IMR-90 (cell line): ENCODE measurements at regions not wholly inside any gene's neighbourhood (a gene's known extent, or its start where the extent isn't known, plus 50 kb on each side); places are given as distances from the start of the nearest gene placed in this dataset.

Experiments
- ATAC-seq: fragments of 200-7000 bp; cut with Tn5 transposase; 2 replicates; pipeline ENCODE4 v1.9.1; 2020; ENCODE audit warnings: low read depth, mild to moderate bottlenecking, moderate library complexity
- BruUV-seq: library from RNA; stranded (reverse); fragments of 400-500 nt; replicated peaks from 2 replicates; lab custom pipeline; 2021; lab: Mats Ljungman, UMichigan
- CTCF ChIA-PET: fragments of 300-600 bp; formaldehyde crosslinking; extraction: SDS; loops from one replicate; lab custom pipeline; 2021; ENCODE audit warnings: antibody characterized with exemption; lab: Yijun Ruan, JAX
- POLR2A ChIA-PET: fragments of 300-600 bp; sonication (Branson Sonifier 250); formaldehyde crosslinking; loops from one replicate; lab custom pipeline; 2022; ENCODE audit warnings: antibody characterized with exemption; ENCODE audit not compliant: unreplicated experiment; lab: Charles Lee
- DNase-seq: peaks from one replicate; pipeline ENCODE4 v3.0.0; 2013
- H2AFZ ChIP-seq: replicated peaks from 2 replicates; pipeline ENCODE3; 2013; ENCODE audit warnings: low read length, mild to moderate bottlenecking; ENCODE audit not compliant: poor library complexity
- H2AK5ac ChIP-seq: 2 replicates; pipeline ENCODE4 v1.6.1; 2013; ENCODE audit warnings: low read depth, low read length, inconsistent platforms
- H2AK9ac ChIP-seq: replicated peaks from 2 replicates; pipeline ENCODE3; 2013; ENCODE audit warnings: mild to moderate bottlenecking, low read depth, low read length, moderate library complexity; ENCODE audit not compliant: poor library complexity
- H2BK120ac ChIP-seq: 2 replicates; pipeline ENCODE4 v1.6.1; 2013; ENCODE audit warnings: low read depth, low read length, inconsistent platforms
- H2BK15ac ChIP-seq: 3 replicates; pipeline ENCODE4 v1.6.1; 2013; ENCODE audit warnings: low read depth, low read length, inconsistent platforms
- H2BK20ac ChIP-seq: 2 replicates; pipeline ENCODE4 v1.6.1; 2013; ENCODE audit warnings: low read depth, mild to moderate bottlenecking, inconsistent platforms, low read length, moderate library complexity
- H2BK5ac ChIP-seq: 2 replicates; pipeline ENCODE4 v1.6.1; 2013; ENCODE audit warnings: mild to moderate bottlenecking, low read depth, low read length, inconsistent platforms; ENCODE audit not compliant: poor library complexity, severe bottlenecking
- H3K14ac ChIP-seq: replicated peaks from 2 replicates; pipeline ENCODE4 v1.6.1; 2013; ENCODE audit warnings: low read depth, low read length, inconsistent platforms
- H3K18ac ChIP-seq: 2 replicates; pipeline ENCODE4 v1.6.1; 2013; ENCODE audit warnings: low read depth, low read length, control low read depth
- H3K23ac ChIP-seq: 2 replicates; pipeline ENCODE4 v1.6.1; 2013; ENCODE audit warnings: low read depth, low read length, inconsistent platforms
- H3K27ac ChIP-seq: 2 replicates; pipeline ENCODE4 v1.5.1; 2013; ENCODE audit warnings: mild to moderate bottlenecking, control low read depth, low read length; ENCODE audit not compliant: insufficient read depth
- H3K27me3 ChIP-seq: 2 replicates; pipeline ENCODE4 v1.6.1; 2013; ENCODE audit warnings: low read length; ENCODE audit not compliant: control insufficient read depth, insufficient read depth
- H3K36me3 ChIP-seq: 2 replicates; pipeline ENCODE4 v1.6.1; 2013; ENCODE audit warnings: low read length, mixed read lengths; ENCODE audit not compliant: control insufficient read depth, insufficient read depth
- H3K4ac ChIP-seq: 2 replicates; pipeline ENCODE4 v1.6.1; 2013; ENCODE audit warnings: low read depth, low read length, inconsistent platforms
- H3K4me1 ChIP-seq: 2 replicates; pipeline ENCODE4 v1.6.1; 2013; ENCODE audit warnings: low read length, mixed read lengths; ENCODE audit not compliant: control insufficient read depth, insufficient read depth
- H3K4me2 ChIP-seq: 2 replicates; pipeline ENCODE4 v1.6.1; 2013; ENCODE audit warnings: low read depth, mild to moderate bottlenecking, control low read depth, low read length, moderate library complexity
- H3K4me3 ChIP-seq: 2 replicates; pipeline ENCODE4 v1.5.1; 2013; ENCODE audit warnings: low read depth, mild to moderate bottlenecking, control low read depth, low read length, moderate library complexity; ENCODE audit not compliant: insufficient read depth
- H3K56ac ChIP-seq: 2 replicates; pipeline ENCODE4 v1.6.1; 2013; ENCODE audit warnings: low read length, inconsistent platforms; ENCODE audit not compliant: insufficient read depth; ENCODE audit errors: extremely low read depth
- H3K79me1 ChIP-seq, 2 experiments: 2 replicates each; pipeline ENCODE4 v1.6.1; 2013; ENCODE audit warnings: low read length in 2 of 2, inconsistent platforms in 1 of 2, low read depth in 1 of 2
- H3K9ac ChIP-seq: 2 replicates; pipeline ENCODE4 v1.6.1; 2013; ENCODE audit warnings: low read depth, low read length, control low read depth
- H3K9me1 ChIP-seq: 2 replicates; pipeline ENCODE4 v1.6.1; 2013; ENCODE audit warnings: low read length, inconsistent platforms; ENCODE audit not compliant: insufficient read depth
- H3K9me3 ChIP-seq: 2 replicates; pipeline ENCODE4 v1.6.1; 2013; ENCODE audit warnings: low read length; ENCODE audit not compliant: control insufficient read depth, insufficient read depth
- H4K20me1 ChIP-seq: 2 replicates; pipeline ENCODE4 v1.6.1; 2013; ENCODE audit warnings: low read length, inconsistent platforms; ENCODE audit not compliant: insufficient read depth
- H4K5ac ChIP-seq: 2 replicates; pipeline ENCODE4 v1.6.1; 2013; ENCODE audit warnings: mild to moderate bottlenecking, low read depth, low read length, control low read depth
- H4K8ac ChIP-seq, 2 experiments: 2 replicates each; pipeline ENCODE4 v1.6.1; 2013; ENCODE audit warnings: low read depth in 2 of 2, low read length in 2 of 2, control low read depth in 1 of 2, inconsistent platforms in 1 of 2
- H4K91ac ChIP-seq: 2 replicates; pipeline ENCODE4 v1.6.1; 2013; ENCODE audit warnings: low read depth, low read length, inconsistent platforms; ENCODE audit not compliant: insufficient read depth
- BHLHE40 ChIP-seq: fragments of 150-350 bp; IDR thresholded peaks from 2 replicates; pipeline ENCODE4 v1.6.1; 2016; ENCODE audit warnings: mild to moderate bottlenecking, low read depth, low read length
- CEBPB ChIP-seq: IDR thresholded peaks from 2 replicates; pipeline ENCODE4 v1.6.1; 2012; ENCODE audit warnings: low read depth, low read length, improper control_type of control experiment
- CHD1 ChIP-seq: IDR thresholded peaks from 2 replicates; pipeline ENCODE4 v1.6.1; 2012; ENCODE audit warnings: low read depth, low read length, improper control_type of control experiment
- CTCF ChIP-seq: conservative IDR thresholded peaks from 2 replicates; pipeline ENCODE4 v1.5.1; 2012; ENCODE audit warnings: mild to moderate bottlenecking, low read depth, low read length, improper control_type of control experiment
- ELK1 ChIP-seq: fragments of 150-350 bp; IDR thresholded peaks from 2 replicates; pipeline ENCODE4 v1.6.1; 2016; ENCODE audit warnings: low read depth, mild to moderate bottlenecking, low read length, moderate library complexity, borderline replicate concordance
- FOS ChIP-seq: fragments of 150-350 bp; IDR thresholded peaks from 2 replicates; pipeline ENCODE4 v1.6.1; 2016; ENCODE audit warnings: low read depth, low read length
- MAFK ChIP-seq: IDR thresholded peaks from 2 replicates; pipeline ENCODE4 v1.6.1; 2012; ENCODE audit warnings: low read depth, low read length, improper control_type of control experiment
- MAZ ChIP-seq: IDR thresholded peaks from 2 replicates; pipeline ENCODE4 v1.6.1; 2012; ENCODE audit warnings: low read depth, mild to moderate bottlenecking, low read length, improper control_type of control experiment, moderate library complexity, borderline replicate concordance
- NFE2L2 ChIP-seq: fragments of 150-350 bp; IDR thresholded peaks from 2 replicates; pipeline ENCODE4 v1.6.1; 2016; ENCODE audit warnings: low read depth, mild to moderate bottlenecking, low read length
- POLR2A ChIP-seq: IDR thresholded peaks from 2 replicates; pipeline ENCODE4 v1.6.1; 2012; ENCODE audit warnings: mild to moderate bottlenecking, low read depth, low read length
- RAD21 ChIP-seq: IDR thresholded peaks from 2 replicates; pipeline ENCODE4 v1.6.1; 2012; ENCODE audit warnings: low read length, improper control_type of control experiment
- RCOR1 ChIP-seq: IDR thresholded peaks from 2 replicates; pipeline ENCODE4 v1.6.1; 2012; ENCODE audit warnings: mild to moderate bottlenecking, low read length, improper control_type of control experiment; ENCODE audit not compliant: insufficient replicate concordance
- RFX5 ChIP-seq: IDR thresholded peaks from 2 replicates; pipeline ENCODE4 v1.8.0; 2012; ENCODE audit warnings: low read depth, mild to moderate bottlenecking, low read length, moderate library complexity
- SMC3 ChIP-seq: fragments of 150-350 bp; IDR thresholded peaks from 2 replicates; pipeline ENCODE4 v1.6.1; 2016; ENCODE audit warnings: low read depth, mild to moderate bottlenecking, antibody characterized with exemption, low read length, moderate library complexity
- WGBS, 2 experiments: methylation state at CpG; one replicate each; pipeline versions ENCODE4 v1.1.5 to v1.1.7; 2013; ENCODE audit warnings: missing lambda C conversion rate in 2 of 2; ENCODE audit not compliant: insufficient read length in 1 of 2; ENCODE audit errors: extremely low coverage in 2 of 2; 5-methylcytosine and 5-hydroxymethylcytosine counted together
- dilution Hi-C: fragments of 300-500 bp; cut with HindIII; formaldehyde crosslinking; loops from one replicate; pipeline ENCODE4 v1.14.3; 2018; ENCODE audit warnings: low sequenced_read_pairs; ENCODE audit not compliant: unreplicated experiment
- in situ Hi-C: fragments of 300-500 bp; cut with MboI; formaldehyde crosslinking; loops from 3 replicates; pipeline ENCODE4 v1.14.3; 2019; ENCODE audit warnings: low sequenced_read_pairs, inconsistent platforms, mixed read lengths
- intact Hi-C: fragments of 100-400 bp; cut with micrococcal nuclease; formaldehyde crosslinking; loops from 2 replicates; pipeline ENCODE4 v1.10.0; 2022
- TF ChIP-seq, protein P1 (sequence below): fragments of 150-350 bp; IDR thresholded peaks from 2 replicates; pipeline ENCODE4 v1.6.1; 2017; ENCODE audit warnings: mild to moderate bottlenecking, antibody characterized with exemption, low read length, low read depth

- H2BK120ac ChIP-seq: no peak overlapping the region
- no peak overlapping the region for H3K4ac ChIP-seq
- no peak overlapping the region for H4K5ac ChIP-seq
- H2BK15ac ChIP-seq: no peak overlapping the region
- no CpG with 5 or more reads among the region's 2 CpGs for WGBS, 2 experiments
- no peak overlapping the region for H3K4me2 ChIP-seq
- no peaks in the 10 kb centered on the region for H3K79me1 ChIP-seq
- H2AFZ ChIP-seq: no peak overlapping the region
- ChIA-PET CTCF (no interaction called here), POLR2A (no interaction called here)
- no peak overlapping the region for H2BK5ac ChIP-seq
- no peak overlapping the region for H3K23ac ChIP-seq
- no peaks in the 10 kb centered on the region for H3K9me3 ChIP-seq
- no peak overlapping the region for H2BK20ac ChIP-seq
- in situ Hi-C loops: no loop called here
- dilution Hi-C loops: no loop called here
- no peaks in the 10 kb centered on the region for H4K20me1 ChIP-seq
- no peak overlapping the region for H4K8ac ChIP-seq
- DNase-seq (no peak), ATAC-seq (no peak)
- TF ChIP-seq SMC3 (no peak), FOS (no peak), MAFK (no peak), MAZ (no peak), BHLHE40 (no peak), CEBPB (no peak), POLR2A (no peak), NFE2L2 (no peak), CHD1 (no peak), CTCF (no peak), ELK1 (no peak), RAD21 (no peak), RFX5 (no peak), RCOR1 (no peak)
- TF ChIP-seq, protein P1, sequence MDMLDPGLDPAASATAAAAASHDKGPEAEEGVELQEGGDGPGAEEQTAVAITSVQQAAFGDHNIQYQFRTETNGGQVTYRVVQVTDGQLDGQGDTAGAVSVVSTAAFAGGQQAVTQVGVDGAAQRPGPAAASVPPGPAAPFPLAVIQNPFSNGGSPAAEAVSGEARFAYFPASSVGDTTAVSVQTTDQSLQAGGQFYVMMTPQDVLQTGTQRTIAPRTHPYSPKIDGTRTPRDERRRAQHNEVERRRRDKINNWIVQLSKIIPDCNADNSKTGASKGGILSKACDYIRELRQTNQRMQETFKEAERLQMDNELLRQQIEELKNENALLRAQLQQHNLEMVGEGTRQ: no peak
- H3K9me1 ChIP-seq: no peaks in the 10 kb centered on the region
- H3K9ac ChIP-seq: no peak overlapping the region
- BruUV-seq: no TSS peak
- no peak overlapping the region for H2AK9ac ChIP-seq
- intact Hi-C loops: no loop called here
- H3K4me1 ChIP-seq: no peaks in the 10 kb centered on the region
- H2AK5ac ChIP-seq: no peak overlapping the region
- no peak overlapping the region for H4K91ac ChIP-seq
- H3K36me3 ChIP-seq: no peaks in the 10 kb centered on the region
- peaks cover 9% of the 10 kb centered on the region; the same call in 1 of the 2 replicates for H3K27me3 ChIP-seq
- no peak overlapping the region for H3K14ac ChIP-seq
- no peak overlapping the region for H3K27ac ChIP-seq
- no peak overlapping the region for H3K18ac ChIP-seq
- H3K4me3 ChIP-seq: no peak overlapping the region
- H3K56ac ChIP-seq: no peak overlapping the region
These were observed 126.7 kb upstream of the UBE2E2 start for GRCh38 chr3:23076437-23076836.
